GM12864 (cell line): ENCODE measurements at regions not wholly inside any gene's neighbourhood (a gene's known extent, or its start where the extent isn't known, plus 50 kb on each side); places are given as distances from the start of the nearest gene placed in this dataset.

Experiments used
- DNase-seq: peaks from one replicate; pipeline ENCODE4 v3.0.0-alpha.2; 2011; ENCODE audit warnings: low read depth
- H3K4me3 ChIP-seq: 2 replicates; pipeline ENCODE4 v1.5.1; 2011; ENCODE audit warnings: mild to moderate bottlenecking, low read depth, low read length, control low read depth
- CTCF ChIP-seq: IDR thresholded peaks from 2 replicates; pipeline ENCODE4 v1.5.1; 2011; ENCODE audit warnings: low read depth, mild to moderate bottlenecking, moderate library complexity, low read length, control low read depth, inconsistent platforms; ENCODE audit errors: missing control alignments

GRCh38 chr7:82528577-82529310 is 85.2 kb upstream of the CACNA2D1 start:
- no peak for TF ChIP-seq CTCF
- no peak overlapping the region for H3K4me3 ChIP-seq
- DNase-seq = no peak

DNA sequence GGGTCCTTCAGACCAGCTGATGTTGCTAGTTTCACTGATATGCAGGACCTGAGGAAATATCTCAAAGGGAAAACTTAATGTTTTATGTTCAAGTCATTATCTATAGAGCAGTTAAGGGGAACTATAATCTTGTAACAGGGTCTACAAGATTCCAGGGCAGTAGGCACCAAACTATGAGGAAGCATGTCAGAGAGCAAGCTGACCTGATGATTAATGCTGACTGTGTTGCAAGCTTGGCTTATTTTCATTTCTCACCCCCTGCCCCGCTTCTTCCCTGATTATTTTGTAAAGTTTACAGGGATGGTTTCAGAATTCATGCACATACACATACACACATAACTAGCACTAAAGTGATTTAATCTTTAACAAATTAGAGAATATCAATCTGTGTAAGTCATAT is 84.3 kb upstream of the CACNA2D1 start:
- DNase-seq = no peak
- TF ChIP-seq CTCF = no peak
- H3K4me3 ChIP-seq = no peak overlapping the region

DNA sequence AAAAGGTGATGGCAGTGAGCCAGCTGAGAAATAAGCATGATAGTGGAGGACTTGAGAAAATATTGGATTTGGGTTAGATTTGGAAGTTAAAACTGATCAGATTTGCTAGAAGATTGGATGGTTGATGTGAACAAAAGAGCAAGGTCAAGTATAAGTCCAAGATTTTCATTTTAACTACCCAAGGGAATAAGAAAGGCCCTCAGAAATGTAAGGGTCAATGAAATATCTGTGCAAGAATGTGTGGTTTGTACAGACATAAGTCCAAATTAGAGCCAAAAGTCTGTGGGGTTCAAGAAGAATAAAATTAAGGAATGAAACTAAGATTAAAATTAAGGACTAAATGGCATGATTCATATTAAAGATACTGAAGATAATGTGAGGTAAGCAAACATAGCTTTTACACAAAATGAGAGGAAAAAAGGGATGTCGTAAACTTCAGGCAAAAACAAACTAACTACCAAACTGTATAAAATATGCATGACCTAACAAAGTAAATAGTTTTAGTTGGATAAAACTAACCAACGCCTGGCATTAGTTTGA is 78.4 kb upstream of the CACNA2D1 start:
- no peak overlapping the region for H3K4me3 ChIP-seq
- TF ChIP-seq CTCF = no peak
- DNase-seq = no peak

DNA sequence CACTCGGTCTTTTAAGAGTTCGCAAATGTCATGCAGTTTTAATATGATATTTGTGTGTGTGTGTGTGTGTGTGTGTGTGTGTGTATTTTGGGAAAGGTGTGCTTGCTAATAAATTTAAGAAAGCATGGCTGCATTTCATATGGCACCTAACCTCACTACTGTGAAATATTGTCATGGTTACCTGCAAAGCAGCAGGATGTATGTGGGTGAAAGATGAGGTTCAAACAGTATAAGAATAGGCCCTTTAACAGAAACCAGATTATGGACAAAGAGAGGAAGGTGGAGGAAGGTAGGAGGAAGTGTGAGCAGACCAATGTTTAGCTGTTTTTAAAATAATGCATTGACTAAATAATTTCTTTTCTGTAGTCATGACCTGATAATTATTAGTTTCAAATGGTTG is 73.5 kb upstream of the CACNA2D1 start:
- TF ChIP-seq CTCF = no peak
- DNase-seq = no peak
- no peak overlapping the region for H3K4me3 ChIP-seq

DNA sequence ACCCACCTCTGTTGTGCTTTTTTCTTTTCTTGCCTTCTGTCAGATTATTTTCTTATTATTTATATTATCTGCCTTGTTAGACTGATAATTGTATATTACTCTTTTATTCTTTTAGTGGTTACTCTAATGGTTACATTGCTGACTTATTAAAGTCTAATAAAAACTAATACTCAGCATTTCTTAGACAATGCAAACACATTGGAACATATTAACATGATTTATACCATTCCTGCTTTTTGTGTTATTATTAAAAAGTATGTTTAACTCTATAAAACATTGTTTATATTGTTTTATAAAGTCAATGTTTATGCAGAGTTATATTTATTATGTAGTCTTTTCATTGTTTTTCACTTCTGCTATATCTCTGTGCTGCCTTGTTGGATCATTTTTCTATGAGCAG is 68.0 kb upstream of the CACNA2D1 start:
- TF ChIP-seq CTCF = no peak
- no peak for DNase-seq
- no peak overlapping the region for H3K4me3 ChIP-seq

GRCh38 chr7:82507976-82508677 is 64.5 kb upstream of the CACNA2D1 start:
- DNase-seq = no peak
- no peak for TF ChIP-seq CTCF
- H3K4me3 ChIP-seq = no peak overlapping the region
